ENCODE measurements at regions not wholly inside any gene's neighbourhood (a gene's known extent, or its start where the extent isn't known, plus 50 kb on each side); places are given as distances from the start of the nearest gene placed in this dataset.

- no peak for TF ChIP-seq CTCF (IDR thresholded peaks at IDR 0.05)
- 32 to 52% (median 40%) methylated on average over 3 of the region's 3 CpGs for WGBS, 3 donors
- no peak for ATAC-seq
- DNase-seq = no peak
- Histone ChIP-seq H3K4me3 (no peak overlapping the region), H3K36me3 (ENCODE audit: insufficient read depth in 1 of 2, low read depth in 1 of 2) (no peaks in the 10 kb centered on the region), H3K4me1 (peaks cover 2% of the 10 kb centered on the region), H3K9me3 (no peaks in the 10 kb centered on the region), H3K27me3 (ENCODE audit: insufficient read depth in 3 of 3, low read length in 2 of 3) (no peaks in the 10 kb centered on the region), H3K27ac (no peak overlapping the region)
- intact Hi-C loops (cut with DNase I) = no loop called here
Measured at GRCh38 chr9:118962426-118962825, 406.8 kb downstream of the BRINP1 start.

DNA sequence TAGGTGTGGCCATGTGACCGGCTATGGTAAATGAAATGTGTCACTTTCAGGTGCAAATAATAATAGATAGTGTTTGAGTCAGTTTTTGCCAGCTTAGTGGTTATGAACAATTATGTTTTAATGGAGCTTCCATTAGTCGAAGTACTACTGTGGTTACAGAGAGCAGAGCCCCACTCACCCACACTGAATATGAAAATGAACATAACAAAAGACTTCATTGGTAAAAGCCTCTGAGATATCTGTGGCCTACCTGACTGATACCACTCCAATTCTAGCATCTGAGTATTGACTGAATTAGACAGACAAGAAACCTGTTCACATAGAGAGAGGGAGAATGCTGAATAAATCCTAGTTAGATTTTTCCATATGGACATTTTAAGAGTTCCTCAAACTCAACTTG, 405.6 kb downstream of the BRINP1 start:
- DNase-seq = no peak
- Histone ChIP-seq H3K4me1 (peaks cover 2% of the 10 kb centered on the region), H3K36me3 (ENCODE audit: insufficient read depth in 1 of 2, low read depth in 1 of 2) (no peaks in the 10 kb centered on the region), H3K27me3 (ENCODE audit: insufficient read depth in 3 of 3, low read length in 2 of 3) (no peaks in the 10 kb centered on the region), H3K4me3 (no peak overlapping the region), H3K27ac (no peak overlapping the region), H3K9me3 (no peaks in the 10 kb centered on the region)
- WGBS, 3 donors = 93 to 97% (median 97%) methylated on average over 2 of the region's 2 CpGs
- intact Hi-C loops (cut with DNase I) = no loop called here
- no peak for ATAC-seq
- TF ChIP-seq CTCF (IDR thresholded peaks at IDR 0.05) = no peak

GRCh38 chr9:118967901-118968300, 401.3 kb downstream of the BRINP1 start:
- Histone ChIP-seq H3K4me1 (no peaks in the 10 kb centered on the region), H3K4me3 (no peak overlapping the region), H3K9me3 (no peaks in the 10 kb centered on the region), H3K36me3 (ENCODE audit: insufficient read depth in 1 of 2, low read depth in 1 of 2) (no peaks in the 10 kb centered on the region), H3K27ac (no peak overlapping the region), H3K27me3 (ENCODE audit: insufficient read depth in 3 of 3, low read length in 2 of 3) (no peaks in the 10 kb centered on the region)
- 89 to 97% (median 92%) methylated on average over 3 of the region's 3 CpGs for WGBS, 3 donors
- TF ChIP-seq CTCF (IDR thresholded peaks at IDR 0.05) = no peak
- DNase-seq (no peak), ATAC-seq (no peak)
- intact Hi-C loops (cut with DNase I) = no loop called here

DNA sequence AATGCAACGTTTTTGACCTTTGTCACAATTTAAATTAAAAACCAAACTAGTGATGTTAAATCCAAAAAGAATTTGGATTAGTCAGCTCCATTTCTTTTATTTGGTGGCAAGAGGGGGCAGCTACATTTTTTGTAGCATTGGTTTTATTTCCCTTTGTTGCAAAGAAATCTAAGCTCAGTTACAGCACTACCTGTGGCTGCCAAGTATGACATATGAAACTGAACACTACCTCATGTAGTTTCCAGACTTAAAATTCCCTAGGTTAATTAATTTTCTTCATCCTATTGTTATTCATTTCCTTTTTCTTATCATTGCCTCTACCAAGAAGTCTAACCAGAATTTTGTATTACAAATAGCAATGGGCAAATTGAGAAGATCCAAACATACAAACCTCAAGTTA, 393.5 kb downstream of the BRINP1 start:
- ATAC-seq (no peak), DNase-seq (no peak)
- no peak for TF ChIP-seq CTCF (IDR thresholded peaks at IDR 0.05)

GRCh38 chr9:118976160-118976559, 393.1 kb downstream of the BRINP1 start:
- Histone ChIP-seq H3K27me3 (ENCODE audit: insufficient read depth in 3 of 3, low read length in 2 of 3) (no peaks in the 10 kb centered on the region), H3K9me3 (peaks cover 3% of the 10 kb centered on the region), H3K4me3 (no peak overlapping the region), H3K4me1 (no peaks in the 10 kb centered on the region), H3K27ac (no peak overlapping the region), H3K36me3 (ENCODE audit: insufficient read depth in 1 of 2, low read depth in 1 of 2) (no peaks in the 10 kb centered on the region)
- 22 to 31% (median 29%) methylated on average over 2 of the region's 2 CpGs for WGBS, 3 donors
- ATAC-seq = no peak
- intact Hi-C loops (cut with DNase I) = no loop called here
- no peak for DNase-seq
- TF ChIP-seq CTCF (IDR thresholded peaks at IDR 0.05) = no peak

More for the DNA sequence above, 393.5 kb downstream of the BRINP1 start:
- intact Hi-C loops (cut with DNase I) = no loop called here
- Histone ChIP-seq H3K27ac (no peak overlapping the region), H3K9me3 (peaks cover 3% of the 10 kb centered on the region), H3K4me1 (no peaks in the 10 kb centered on the region), H3K4me3 (no peak overlapping the region), H3K27me3 (ENCODE audit: insufficient read depth in 3 of 3, low read length in 2 of 3) (no peaks in the 10 kb centered on the region), H3K36me3 (ENCODE audit: insufficient read depth in 1 of 2, low read depth in 1 of 2) (no peaks in the 10 kb centered on the region)
- WGBS, 3 donors = 44 to 72% (median 48%) methylated on average over 1 of the region's 1 CpG

All from psoas muscle (tissue), 7 donors.